HepG2 (cell line): ENCODE measurements at regions not wholly inside any gene's neighbourhood (a gene's known extent, or its start where the extent isn't known, plus 50 kb on each side); places are given as distances from the start of the nearest gene placed in this dataset.

ENCODE experiments used
- ATAC-seq: fragments of 200-7000 bp; cut with Tn5 transposase; 3 replicates; pipeline ENCODE4 v1.9.1; 2020; ENCODE audit warnings: mild to moderate bottlenecking, moderate library complexity
- BruUV-seq: library from RNA; stranded (reverse); fragments of 400-500 nt; replicated peaks from 2 replicates; lab custom pipeline; 2021; lab: Mats Ljungman, UMichigan
- CTCF ChIA-PET: fragments of 300-600 bp; formaldehyde crosslinking; extraction: SDS; loops from one replicate; lab custom pipeline; 2021; ENCODE audit warnings: low total read pairs, inconsistent platforms, low intra/inter-chr PET ratio; lab: Yijun Ruan, JAX
- POLR2A ChIA-PET: fragments of 350-600 bp; sonication (Branson Sonifier 250); formaldehyde crosslinking; loops from one replicate; lab custom pipeline; 2020; ENCODE audit warnings: antibody characterized with exemption, inconsistent platforms; lab: Yijun Ruan, JAX
- DNase-seq: peaks from one replicate; pipeline ENCODE4 v3.0.0-alpha.2; 2015; ENCODE audit warnings: low spot score
- FAIRE-seq: peaks from 3 replicates; lab custom pipeline; 2011; peaks lifted over from hg19 to GRCh38; lab: Jason Lieb, UNC
- H2AFZ ChIP-seq: one replicate; pipeline ENCODE4 v1.6.1; 2011; ENCODE audit warnings: low read length, inconsistent platforms
- H3K27ac ChIP-seq: fragments of 300-600 bp; 3 replicates; pipeline ENCODE4 v1.8.0; 2011; ENCODE audit warnings: mixed run types, mild to moderate bottlenecking, mixed read lengths, low read length, inconsistent platforms; ENCODE audit not compliant: insufficient read depth; ENCODE audit errors: extremely low read length
- H3K27me3 ChIP-seq, 2 experiments: fragments of 200-600 bp in 1 of 2; 2 replicates in 1 of 2; 3 replicates in 1 of 2; pipeline versions ENCODE4 v1.6.0 to v1.8.0; 2011; ENCODE audit warnings: low read length in 2 of 2, mild to moderate bottlenecking in 2 of 2, moderate library complexity in 2 of 2, inconsistent platforms in 1 of 2; ENCODE audit not compliant: insufficient read depth in 2 of 2, control insufficient read depth in 1 of 2
- H3K36me3 ChIP-seq, 2 experiments: fragments of 200-600 bp in 1 of 2; replicated peaks in 1 of 2; 2 replicates in 1 of 2; 3 replicates in 1 of 2; pipeline versions ENCODE4 v1.5.1 to v1.8.0; 2011; ENCODE audit warnings: low read length in 2 of 2, inconsistent platforms in 1 of 2; ENCODE audit not compliant: insufficient read depth in 2 of 2, control insufficient read depth in 1 of 2
- H3K4me1 ChIP-seq: 2 replicates; pipeline ENCODE4 v1.5.1; 2012; ENCODE audit warnings: low read length, inconsistent platforms; ENCODE audit not compliant: insufficient read depth
- H3K4me2 ChIP-seq: 2 replicates; pipeline ENCODE4 v1.6.0; 2011; ENCODE audit warnings: low read depth, low read length, inconsistent platforms
- H3K4me3 ChIP-seq, 3 experiments: fragments of 200-600 bp in 1 of 3; sonication (generic), shearing (Covaris generic) in 1 of 3; replicated peaks in 1 of 3; 2 replicates each; pipeline ENCODE4 v1.5.1; 2011 to 2016; ENCODE audit warnings: low read length in 3 of 3, inconsistent platforms in 2 of 3, low read depth in 2 of 3, mild to moderate bottlenecking in 2 of 3, control low read depth in 1 of 3, mixed read lengths in 1 of 3; ENCODE audit not compliant: insufficient read depth in 1 of 3
- H3K79me2 ChIP-seq: one replicate; pipeline ENCODE4 v1.6.1; 2011; ENCODE audit warnings: low read length, inconsistent platforms; ENCODE audit not compliant: insufficient read depth
- H3K9ac ChIP-seq: 2 replicates; pipeline ENCODE4 v1.6.0; 2011; ENCODE audit warnings: mild to moderate bottlenecking, low read depth, low read length, inconsistent platforms; ENCODE audit not compliant: insufficient read depth
- H3K9me3 ChIP-seq: 2 replicates; pipeline ENCODE4 v1.5.1; 2012; ENCODE audit warnings: mild to moderate bottlenecking, low read length
- H4K20me1 ChIP-seq: 2 replicates; pipeline ENCODE4 v1.6.0; 2011; ENCODE audit warnings: inconsistent platforms, mild to moderate bottlenecking, low read length, moderate library complexity; ENCODE audit not compliant: insufficient read depth
- BORCS8-MEF2B ChIP-seq: sonication (generic); formaldehyde crosslinking; IDR thresholded peaks from 2 replicates; pipeline ENCODE4 v1.8.0; 2022; ENCODE audit warnings: mild to moderate bottlenecking, missing genetic modification reagents
- CEBPB ChIP-seq: IDR thresholded peaks from 2 replicates; pipeline ENCODE4 v1.6.1; 2011; ENCODE audit warnings: low read depth, low read length, improper control_type of control experiment, borderline replicate concordance
- EED ChIP-seq: sonication (generic); formaldehyde crosslinking; IDR thresholded peaks from 2 replicates; pipeline ENCODE4 v1.5.0; 2020; ENCODE audit warnings: mild to moderate bottlenecking, missing genetic modification reagents
- MTF1 ChIP-seq: sonication (generic); formaldehyde crosslinking; IDR thresholded peaks from 2 replicates; pipeline ENCODE4 v1.5.0; 2020; ENCODE audit warnings: missing genetic modification reagents
- NFYB ChIP-seq: sonication (generic); formaldehyde crosslinking; IDR thresholded peaks from 2 replicates; pipeline ENCODE4 v1.4.0; 2020; ENCODE audit warnings: missing genetic modification reagents
- PHB2 ChIP-seq: fragments of 450-650 bp; IDR thresholded peaks from 2 replicates; pipeline ENCODE4 v1.6.1; 2018; ENCODE audit not compliant: partially characterized antibody
- PLRG1 ChIP-seq: fragments of 450-650 bp; conservative IDR thresholded peaks from 2 replicates; pipeline ENCODE4 v1.6.1; 2016
- RXRB ChIP-seq: IDR thresholded peaks from 2 replicates; pipeline ENCODE4 v1.6.1; 2016; ENCODE audit warnings: borderline replicate concordance, missing genetic modification reagents, missing compliant biosample characterization
- TAF15 ChIP-seq: fragments of 200-400 bp; formaldehyde crosslinking; IDR thresholded peaks from one replicate; pipeline ENCODE4 v1.6.1; 2018; ENCODE audit warnings: mild to moderate bottlenecking, low read depth, low read length; ENCODE audit not compliant: poor library complexity, severe bottlenecking
- ZNF343 ChIP-seq: sonication (generic); formaldehyde crosslinking; IDR thresholded peaks from 2 replicates; pipeline ENCODE4 v1.4.0; 2020; ENCODE audit warnings: mild to moderate bottlenecking, missing genetic modification reagents
- ZNF619 ChIP-seq: sonication (generic); formaldehyde crosslinking; IDR thresholded peaks from 2 replicates; pipeline ENCODE4 v1.4.0; 2020; ENCODE audit warnings: mild to moderate bottlenecking, missing genetic modification reagents
- WGBS: methylation state at CpG from one replicate; pipeline ENCODE4 v1.1.6; 2017; ENCODE audit warnings: low lambda C conversion rate; 5-methylcytosine and 5-hydroxymethylcytosine counted together
- in situ Hi-C: cut with HindIII; loops from 2 replicates; pipeline ENCODE4 v1.10.0; 2017; ENCODE audit warnings: low pct_unique_long_range_greater_than_20kb; ENCODE audit not compliant: extremely low pct_ligation_motif_present
- intact Hi-C: fragments of 100-400 bp; cut with micrococcal nuclease; formaldehyde crosslinking; loops from one replicate; pipeline ENCODE4 v1.10.0; 2022; ENCODE audit not compliant: unreplicated experiment
- TF ChIP-seq, protein P1 (sequence below): sonication (generic); formaldehyde crosslinking; IDR thresholded peaks from 2 replicates; pipeline ENCODE4 v1.4.0; 2020; ENCODE audit warnings: mild to moderate bottlenecking, missing genetic modification reagents
- TF ChIP-seq, protein P2 (sequence below): IDR thresholded peaks from 2 replicates; pipeline ENCODE4 v1.6.1; 2016; ENCODE audit warnings: low read depth, missing genetic modification reagents, missing compliant biosample characterization

DNA sequence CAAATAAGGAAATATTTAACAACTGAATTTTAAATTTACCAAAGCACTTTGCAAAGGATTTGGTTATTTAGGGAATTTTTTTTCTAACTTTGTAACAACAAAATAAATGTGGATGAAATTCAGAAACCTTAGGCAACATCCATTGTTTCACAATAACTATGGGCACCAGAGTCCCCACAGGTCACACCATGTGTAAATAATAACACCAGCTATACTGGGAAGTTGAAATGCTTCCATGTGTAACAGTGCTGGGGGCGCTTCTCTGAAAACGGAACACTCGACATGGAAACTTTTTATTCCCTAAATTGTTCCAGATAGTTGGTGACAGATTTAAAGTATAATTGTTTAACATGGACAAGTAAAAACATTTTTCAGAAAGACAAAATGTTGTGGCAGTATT, 818.6 kb downstream of the TNS3 start:
- Histone ChIP-seq H3K9me3 (0 out of 2 replicates have a peak, but pooled peaks cover 1% of the 10 kb centered on the region), H3K27me3 (no peaks in the 10 kb centered on the region), H3K4me2 (no peak overlapping the region), H3K4me1 (no peaks in the 10 kb centered on the region), H3K79me2 (no peaks in the 10 kb centered on the region), H3K36me3 (no peaks in the 10 kb centered on the region), H2AFZ (no peak overlapping the region), H3K9ac (no peak overlapping the region), H4K20me1 (no peaks in the 10 kb centered on the region), H3K4me3 (no peak overlapping the region), H3K27ac (no peak overlapping the region)
- DNase-seq (no peak), FAIRE-seq (no peak), ATAC-seq (no peak)
- intact Hi-C loops = no loop called here
- ChIA-PET POLR2A (no interaction called here), CTCF (no interaction called here)
- no TSS peak for BruUV-seq
- in situ Hi-C loops = no loop called here
- TF ChIP-seq CEBPB = peak; percentile 29; the same call in 1 of the 2 replicates
- TF ChIP-seq MTF1 = no peak
- 17% methylated on average over 3 of the region's 3 CpGs for WGBS

DNA sequence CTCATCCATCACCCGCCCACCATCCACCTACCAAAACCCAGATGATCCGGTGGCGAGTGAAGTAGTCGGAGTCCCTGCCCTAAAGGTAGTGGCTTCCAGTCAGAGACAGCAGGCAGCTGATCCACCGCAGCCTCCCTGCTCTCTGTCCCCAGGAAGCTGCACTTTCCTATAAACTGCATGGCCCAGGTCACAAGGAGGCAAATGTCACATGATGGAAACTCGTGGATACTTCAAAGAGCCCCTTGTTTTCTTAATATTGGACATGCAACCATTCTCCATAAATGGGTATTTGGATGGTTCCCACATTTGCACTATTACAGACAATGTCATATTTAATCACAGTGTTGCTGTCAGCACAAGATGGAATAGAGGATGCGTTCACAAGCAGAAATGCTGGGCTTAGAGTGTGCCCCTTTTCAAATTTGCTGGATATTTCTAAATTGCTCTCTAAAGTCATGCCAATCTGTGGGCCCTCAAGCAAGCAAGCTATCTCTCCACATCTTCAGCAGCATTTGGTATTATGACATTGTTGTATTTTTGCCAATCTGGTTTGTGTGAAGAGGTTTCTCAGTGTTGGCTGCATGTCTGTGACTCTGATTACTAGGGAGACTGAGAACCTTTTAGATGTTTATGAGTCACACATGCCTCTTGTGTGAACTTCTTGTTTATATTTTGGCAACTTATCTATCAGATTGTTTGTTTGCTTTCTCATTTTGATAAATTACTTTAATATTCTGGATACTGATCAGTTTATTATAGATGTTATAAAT, 822.0 kb downstream of the TNS3 start:
- H3K4me2 ChIP-seq = no peak overlapping the region
- H3K9ac ChIP-seq = no peak overlapping the region
- DNase-seq (no peak), FAIRE-seq (no peak), ATAC-seq (no peak)
- no peaks in the 10 kb centered on the region for H3K27me3 ChIP-seq
- H2AFZ ChIP-seq = no peak overlapping the region
- CTCF ChIA-PET = no interaction called here
- H3K4me3 ChIP-seq = no peak overlapping the region
- in situ Hi-C loops (no loop called here), intact Hi-C loops (no loop called here)
- BruUV-seq = no TSS peak
- POLR2A ChIA-PET = no interaction called here
- H3K36me3 ChIP-seq = no peaks in the 10 kb centered on the region
- H3K4me1 ChIP-seq = no peaks in the 10 kb centered on the region
- no peaks in the 10 kb centered on the region for H3K79me2 ChIP-seq
- TF ChIP-seq, protein P1, sequence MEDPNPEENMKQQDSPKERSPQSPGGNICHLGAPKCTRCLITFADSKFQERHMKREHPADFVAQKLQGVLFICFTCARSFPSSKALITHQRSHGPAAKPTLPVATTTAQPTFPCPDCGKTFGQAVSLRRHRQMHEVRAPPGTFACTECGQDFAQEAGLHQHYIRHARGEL = no peak
- TF ChIP-seq PHB2 (no peak), ZNF619 (no peak), TAF15 (no peak), BORCS8-MEF2B (CRISPR knock-in tag) (no peak), ZNF343 (no peak), NFYB (no peak), PLRG1 (no peak), EED (CRISPR knock-in tag) (no peak), RXRB (no peak)
- TF ChIP-seq, protein P2, sequence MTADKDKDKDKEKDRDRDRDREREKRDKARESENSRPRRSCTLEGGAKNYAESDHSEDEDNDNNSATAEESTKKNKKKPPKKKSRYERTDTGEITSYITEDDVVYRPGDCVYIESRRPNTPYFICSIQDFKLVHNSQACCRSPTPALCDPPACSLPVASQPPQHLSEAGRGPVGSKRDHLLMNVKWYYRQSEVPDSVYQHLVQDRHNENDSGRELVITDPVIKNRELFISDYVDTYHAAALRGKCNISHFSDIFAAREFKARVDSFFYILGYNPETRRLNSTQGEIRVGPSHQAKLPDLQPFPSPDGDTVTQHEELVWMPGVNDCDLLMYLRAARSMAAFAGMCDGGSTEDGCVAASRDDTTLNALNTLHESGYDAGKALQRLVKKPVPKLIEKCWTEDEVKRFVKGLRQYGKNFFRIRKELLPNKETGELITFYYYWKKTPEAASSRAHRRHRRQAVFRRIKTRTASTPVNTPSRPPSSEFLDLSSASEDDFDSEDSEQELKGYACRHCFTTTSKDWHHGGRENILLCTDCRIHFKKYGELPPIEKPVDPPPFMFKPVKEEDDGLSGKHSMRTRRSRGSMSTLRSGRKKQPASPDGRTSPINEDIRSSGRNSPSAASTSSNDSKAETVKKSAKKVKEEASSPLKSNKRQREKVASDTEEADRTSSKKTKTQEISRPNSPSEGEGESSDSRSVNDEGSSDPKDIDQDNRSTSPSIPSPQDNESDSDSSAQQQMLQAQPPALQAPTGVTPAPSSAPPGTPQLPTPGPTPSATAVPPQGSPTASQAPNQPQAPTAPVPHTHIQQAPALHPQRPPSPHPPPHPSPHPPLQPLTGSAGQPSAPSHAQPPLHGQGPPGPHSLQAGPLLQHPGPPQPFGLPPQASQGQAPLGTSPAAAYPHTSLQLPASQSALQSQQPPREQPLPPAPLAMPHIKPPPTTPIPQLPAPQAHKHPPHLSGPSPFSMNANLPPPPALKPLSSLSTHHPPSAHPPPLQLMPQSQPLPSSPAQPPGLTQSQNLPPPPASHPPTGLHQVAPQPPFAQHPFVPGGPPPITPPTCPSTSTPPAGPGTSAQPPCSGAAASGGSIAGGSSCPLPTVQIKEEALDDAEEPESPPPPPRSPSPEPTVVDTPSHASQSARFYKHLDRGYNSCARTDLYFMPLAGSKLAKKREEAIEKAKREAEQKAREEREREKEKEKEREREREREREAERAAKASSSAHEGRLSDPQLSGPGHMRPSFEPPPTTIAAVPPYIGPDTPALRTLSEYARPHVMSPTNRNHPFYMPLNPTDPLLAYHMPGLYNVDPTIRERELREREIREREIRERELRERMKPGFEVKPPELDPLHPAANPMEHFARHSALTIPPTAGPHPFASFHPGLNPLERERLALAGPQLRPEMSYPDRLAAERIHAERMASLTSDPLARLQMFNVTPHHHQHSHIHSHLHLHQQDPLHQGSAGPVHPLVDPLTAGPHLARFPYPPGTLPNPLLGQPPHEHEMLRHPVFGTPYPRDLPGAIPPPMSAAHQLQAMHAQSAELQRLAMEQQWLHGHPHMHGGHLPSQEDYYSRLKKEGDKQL = no peak
- H3K27ac ChIP-seq = no peak overlapping the region
- 52% methylated on average over 7 of the region's 7 CpGs for WGBS
- no peaks in the 10 kb centered on the region for H3K9me3 ChIP-seq
- no peaks in the 10 kb centered on the region for H4K20me1 ChIP-seq
